Epidermal melanocyte (primary cell): ENCODE measurements at regions not wholly inside any gene's neighbourhood (a gene's known extent, or its start where the extent isn't known, plus 50 kb on each side); places are given as distances from the start of the nearest gene placed in this dataset.
"Not testable (repeated sequence)": the region's sequence is repeated elsewhere in the genome, so short reads cannot be mapped to it uniquely, and the experiment has no call there.

Source experiments
- DNase-seq: peaks from one replicate; pipeline ENCODE4 v3.0.0; 2011; ENCODE audit warnings: low spot score; ENCODE audit not compliant: insufficient read length

GRCh38 chr6:112401083-112401482, 54.0 kb downstream of the RFPL4B start:
- no peak for DNase-seq

GRCh38 chr6:112407101-112407590, 60.0 kb downstream of the RFPL4B start:
- no peak for DNase-seq

GRCh38 chr6:112408522-112408921, 61.4 kb downstream of the RFPL4B start:
- no peak for DNase-seq

- no peak for DNase-seq
These were observed 62.2 kb downstream of the RFPL4B start for GRCh38 chr6:112409311-112409710.

GRCh38 chr6:112413780-112414179, 66.7 kb downstream of the RFPL4B start:
- DNase-seq = no peak

GRCh38 chr6:112415366-112415765, 68.2 kb downstream of the RFPL4B start:
- no peak for DNase-seq

GRCh38 chr6:112416866-112417265, 69.7 kb downstream of the RFPL4B start:
- peak; percentile 19 for DNase-seq

GRCh38 chr6:112427011-112427410, 79.9 kb downstream of the RFPL4B start:
- not testable (repeated sequence) for DNase-seq

- no peak for DNase-seq
These were observed 80.4 kb downstream of the RFPL4B start for GRCh38 chr6:112427499-112427898.

GRCh38 chr6:112428477-112428876, 81.3 kb downstream of the RFPL4B start:
- no peak for DNase-seq

- no peak for DNase-seq
These were observed 82.1 kb downstream of the RFPL4B start for GRCh38 chr6:112429226-112429625.

GRCh38 chr6:112431803-112432202, 84.7 kb downstream of the RFPL4B start:
- no peak for DNase-seq

- DNase-seq = no peak
These were observed 85.7 kb downstream of the RFPL4B start for GRCh38 chr6:112432853-112433252.

GRCh38 chr6:112433457-112433856, 86.3 kb downstream of the RFPL4B start:
- DNase-seq = no peak

GRCh38 chr6:112434896-112435435, 87.8 kb downstream of the RFPL4B start:
- no peak for DNase-seq

GRCh38 chr6:112437058-112437457, 89.9 kb downstream of the RFPL4B start:
- DNase-seq = no peak

- no peak for DNase-seq
These were observed 91.9 kb downstream of the RFPL4B start for GRCh38 chr6:112439010-112439409.

GRCh38 chr6:112439432-112439831, 92.3 kb downstream of the RFPL4B start:
- DNase-seq = no peak

GRCh38 chr6:112441607-112442006, 94.5 kb downstream of the RFPL4B start:
- no peak for DNase-seq

GRCh38 chr6:112443179-112444065, 96.3 kb downstream of the RFPL4B start:
- peak; percentile 17 for DNase-seq

- not testable (repeated sequence) for DNase-seq
These were observed 101.7 kb downstream of the RFPL4B start for GRCh38 chr6:112448786-112449185.

- no peak for DNase-seq
These were observed 103.5 kb downstream of the RFPL4B start for GRCh38 chr6:112450663-112451062.

- no peak for DNase-seq
These were observed 110.8 kb downstream of the RFPL4B start for GRCh38 chr6:112457886-112458285.
